ENCODE measurements at regions not wholly inside any gene's neighbourhood (a gene's known extent, or its start where the extent isn't known, plus 50 kb on each side); places are given as distances from the start of the nearest gene placed in this dataset.
"Not testable (repeated sequence)": the region's sequence is repeated elsewhere in the genome, so short reads cannot be mapped to it uniquely, and the experiment has no call there.

GRCh38 chr11:3488003-3488402 lies 109.1 kb upstream of the ZNF195 start:
- WGBS, 4 donors: 19 to 37% (median 33%) methylated on average over 2 of the region's 2 CpGs; no CpG with 5 or more reads in 1 of the 4 donors
- H3K27ac ChIP-seq; H3K36me3 ChIP-seq; DNase-seq; H3K4me1 ChIP-seq; H3K27me3 ChIP-seq; ATAC-seq; H3K4me3 ChIP-seq; intact Hi-C loops (cut with DNase I); H3K9me3 ChIP-seq: not testable (repeated sequence)
- peak in 1 of 12 donors; percentile 22 for TF ChIP-seq CTCF (IDR thresholded peaks at IDR 0.05)

- ATAC-seq; H3K9me3 ChIP-seq; DNase-seq; H3K4me1 ChIP-seq; H3K4me3 ChIP-seq; H3K36me3 ChIP-seq; intact Hi-C loops (cut with DNase I); H3K27ac ChIP-seq; H3K27me3 ChIP-seq: not testable (repeated sequence)
- WGBS, 4 donors: 49 to 58% (median 56%) methylated on average over 10 of the region's 10 CpGs
Observed at GRCh38 chr11:3485737-3486136, 106.8 kb upstream of the ZNF195 start.

- H3K4me1 ChIP-seq; DNase-seq; H3K4me3 ChIP-seq; H3K9me3 ChIP-seq; H3K36me3 ChIP-seq; H3K27ac ChIP-seq; intact Hi-C loops (cut with DNase I); H3K27me3 ChIP-seq; ATAC-seq: not testable (repeated sequence)
- WGBS, 4 donors: 71 to 78% (median 73%) methylated on average over 14 to 19 of the region's 20 CpGs
Observed at GRCh38 chr11:3476937-3477885, 98.3 kb upstream of the ZNF195 start.

- ATAC-seq; H3K4me3 ChIP-seq; H3K4me1 ChIP-seq; intact Hi-C loops (cut with DNase I); H3K36me3 ChIP-seq; H3K27me3 ChIP-seq; H3K27ac ChIP-seq; H3K9me3 ChIP-seq; DNase-seq: not testable (repeated sequence)
- TF ChIP-seq CTCF (IDR thresholded peaks at IDR 0.05): peak in 6 of 12 donors; percentile 6 to 42 (median 28)
- 63 to 70% (median 65%) methylated on average over 25 to 27 of the region's 27 CpGs for WGBS, 4 donors
Observed at GRCh38 chr11:3476084-3476936, 97.4 kb upstream of the ZNF195 start.

- ATAC-seq; H3K36me3 ChIP-seq; DNase-seq; H3K27ac ChIP-seq; H3K27me3 ChIP-seq; H3K9me3 ChIP-seq; intact Hi-C loops (cut with DNase I); H3K4me3 ChIP-seq; H3K4me1 ChIP-seq: not testable (repeated sequence)
- 69 to 78% (median 74%) methylated on average over 8 of the region's 8 CpGs for WGBS, 4 donors
Observed at GRCh38 chr11:3468963-3469362, 90.0 kb upstream of the ZNF195 start.

GRCh38 chr11:3467599-3467998 lies 88.7 kb upstream of the ZNF195 start:
- ATAC-seq; H3K4me3 ChIP-seq; intact Hi-C loops (cut with DNase I); H3K27me3 ChIP-seq; H3K27ac ChIP-seq; H3K9me3 ChIP-seq; H3K4me1 ChIP-seq; DNase-seq; H3K36me3 ChIP-seq: not testable (repeated sequence)
- WGBS, 4 donors: 62 to 80% (median 73%) methylated on average over 5 of the region's 5 CpGs

GRCh38 chr11:3455666-3456065 lies 76.7 kb upstream of the ZNF195 start:
- H3K27ac ChIP-seq, H3K9me3 ChIP-seq, DNase-seq, ATAC-seq, H3K4me3 ChIP-seq, H3K27me3 ChIP-seq, H3K36me3 ChIP-seq, H3K4me1 ChIP-seq: not testable (repeated sequence)
- WGBS, 4 donors: 70 to 87% (median 78%) methylated on average over 10 of the region's 10 CpGs
- intact Hi-C loops (cut with DNase I): loop anchor here in 2 of 10 donors (10.0 kb wide), 2 partner anchors 129 to 389 kb away; partner anchors contain the start of gene RHOG (in 1 of the 2)

Measured in heart left ventricle (tissue), 16 donors.